Left lobe of liver (tissue), 2 donors: ENCODE measurements at regions not wholly inside any gene's neighbourhood (a gene's known extent, or its start where the extent isn't known, plus 50 kb on each side); places are given as distances from the start of the nearest gene placed in this dataset.
"Not testable (repeated sequence)": the region's sequence is repeated elsewhere in the genome, so short reads cannot be mapped to it uniquely, and the experiment has no call there.

ENCODE experiments used
- ATAC-seq: fragments of 200-7000 bp; cut with Tn5 transposase; one replicate; pipeline ENCODE4 v1.9.1; 2020; ENCODE audit warnings: mild to moderate bottlenecking, moderate library complexity
- DNase-seq: peaks from one replicate; pipeline ENCODE4 v3.0.0-alpha.2; 2020; ENCODE audit warnings: low spot score
- donor health status: DM: no; HTN: no; CAD: no; lungs with moderate emphysema.
- donor health status: DM: no; HTN: yes; CAD: no.

GRCh38 chr11:22037505-22037904, 155.4 kb upstream of the ANO5 start:
- ATAC-seq: no peak
- DNase-seq: no peak

- ATAC-seq: no peak
- no peak for DNase-seq
These were observed 151.8 kb upstream of the ANO5 start for GRCh38 chr11:22041039-22041438.

- ATAC-seq: no peak
These were observed 150.8 kb upstream of the ANO5 start for GRCh38 chr11:22042081-22042480.

GRCh38 chr11:22044126-22044525, 148.8 kb upstream of the ANO5 start:
- ATAC-seq (no peak), DNase-seq (no peak)

More at GRCh38 chr11:22042081-22042480, 150.8 kb upstream of the ANO5 start:
- no peak for DNase-seq

- ATAC-seq: no peak
- DNase-seq: no peak
These were observed 143.6 kb upstream of the ANO5 start for GRCh38 chr11:22049276-22049675.

- DNase-seq: no peak
- no peak for ATAC-seq
These were observed 127.4 kb upstream of the ANO5 start for GRCh38 chr11:22065472-22065871.

GRCh38 chr11:22069844-22070243, 123.0 kb upstream of the ANO5 start:
- DNase-seq: no peak
- ATAC-seq: no peak

GRCh38 chr11:22076271-22076930, 116.5 kb upstream of the ANO5 start:
- DNase-seq: no peak
- peak; percentile 87 for ATAC-seq

- no peak for DNase-seq
- ATAC-seq: no peak
These were observed 114.8 kb upstream of the ANO5 start for GRCh38 chr11:22078063-22078462.

- peak; percentile 5 for ATAC-seq
- no peak for DNase-seq
These were observed 113.6 kb upstream of the ANO5 start for GRCh38 chr11:22079133-22079872.

GRCh38 chr11:22082178-22082577, 110.7 kb upstream of the ANO5 start:
- ATAC-seq (peak; percentile 8), DNase-seq (no peak)

GRCh38 chr11:22082788-22083187, 110.1 kb upstream of the ANO5 start:
- DNase-seq (no peak), ATAC-seq (peak; percentile 82)

GRCh38 chr11:22084056-22084455, 108.8 kb upstream of the ANO5 start:
- ATAC-seq: no peak
- DNase-seq: no peak

GRCh38 chr11:22084564-22084963, 108.3 kb upstream of the ANO5 start:
- no peak for DNase-seq
- no peak for ATAC-seq

- DNase-seq (no peak), ATAC-seq (peak; percentile 41)
These were observed 103.3 kb upstream of the ANO5 start for GRCh38 chr11:22089609-22090008.

- DNase-seq: no peak
These were observed 86.3 kb upstream of the ANO5 start for GRCh38 chr11:22106566-22106965.

GRCh38 chr11:22115470-22116029, 77.3 kb upstream of the ANO5 start:
- DNase-seq (no peak), ATAC-seq (no peak)

More at GRCh38 chr11:22106566-22106965, 86.3 kb upstream of the ANO5 start:
- ATAC-seq: no peak

- not testable (repeated sequence) for ATAC-seq, DNase-seq
These were observed 64.9 kb upstream of the ANO5 start for GRCh38 chr11:22127981-22128380.

- ATAC-seq: peak; percentile 95
- DNase-seq: no peak
These were observed 62.3 kb upstream of the ANO5 start for GRCh38 chr11:22130462-22131053.

GRCh38 chr11:22133776-22134175, 59.1 kb upstream of the ANO5 start:
- no peak for ATAC-seq

GRCh38 chr11:22138264-22138663, 54.6 kb upstream of the ANO5 start:
- ATAC-seq (no peak), DNase-seq (no peak)

More at GRCh38 chr11:22133776-22134175, 59.1 kb upstream of the ANO5 start:
- no peak for DNase-seq
